ENCODE measurements at regions not wholly inside any gene's neighbourhood (a gene's known extent, or its start where the extent isn't known, plus 50 kb on each side); places are given as distances from the start of the nearest gene placed in this dataset.

- TF ChIP-seq CTCF (IDR thresholded peaks at IDR 0.05) (no peak), POLR2A (IDR thresholded peaks at IDR 0.05) (no peak)
These were observed 123.1 kb upstream of the STK17B start for GRCh38 chr2:196294516-196294909.

All from lower leg skin (tissue), 3 donors.